Mammary epithelial cell (primary cell): ENCODE measurements at regions not wholly inside any gene's neighbourhood (a gene's known extent, or its start where the extent isn't known, plus 50 kb on each side); places are given as distances from the start of the nearest gene placed in this dataset.
A peak's percentile ranks its signal among the peaks of the same experiment; 100 is the strongest.
"Not testable (repeated sequence)": the region's sequence is repeated elsewhere in the genome, so short reads cannot be mapped to it uniquely, and the experiment has no call there.

Experiments used
- CTCF ChIP-seq, 2 donors: IDR thresholded peaks in 1 of 2; conservative IDR thresholded peaks in 1 of 2; 2 replicates each; pipeline ENCODE4 v1.5.1; 2011 to 2012; ENCODE audit warnings: inconsistent platforms in 2 of 2, low read length in 2 of 2, mild to moderate bottlenecking in 2 of 2, control low read depth in 1 of 2, low read depth in 1 of 2; ENCODE audit not compliant: insufficient read depth in 1 of 2; ENCODE audit errors: extremely low read depth in 1 of 2
- EZH2 ChIP-seq: IDR thresholded peaks from 2 replicates; pipeline ENCODE4 v1.6.1; 2012; ENCODE audit warnings: low read length, inconsistent platforms, borderline replicate concordance

GRCh38 chr15:31650055-31650701 lies 323.5 kb downstream of the KLF13 start:
- TF ChIP-seq CTCF (conservative IDR thresholded peaks at IDR 0.05 in 1 of 2, IDR thresholded peaks at IDR 0.05 in 1 of 2; ENCODE audit: extremely low read depth in 1 of 2, insufficient read depth in 1 of 2, low read depth in 1 of 2, low read length in 2 of 2), result peak in 1 of 2 donors; percentile 29
- not testable (repeated sequence) for TF ChIP-seq EZH2
